Hepatocyte (in vitro differentiated cells): ENCODE measurements at regions not wholly inside any gene's neighbourhood (a gene's known extent, or its start where the extent isn't known, plus 50 kb on each side); places are given as distances from the start of the nearest gene placed in this dataset.

Experiments
- DNase-seq: peaks from one replicate; pipeline ENCODE4 v3.0.0-alpha.2; 2016; ENCODE audit warnings: low spot score
- H2AFZ ChIP-seq: fragments of 200-600 bp; sonication (generic); 2 replicates; pipeline ENCODE4 v1.6.0; 2016; ENCODE audit warnings: antibody characterized with exemption, mild to moderate bottlenecking
- H3K27ac ChIP-seq: fragments of 200-600 bp; sonication (generic); 2 replicates; pipeline ENCODE4 v1.5.1; 2016; ENCODE audit warnings: mild to moderate bottlenecking
- H3K27me3 ChIP-seq: fragments of 200-600 bp; sonication (generic); 2 replicates; pipeline ENCODE4 v1.6.1; 2016
- H3K36me3 ChIP-seq: fragments of 200-600 bp; sonication (generic); replicated peaks from 2 replicates; pipeline ENCODE4 v1.5.1; 2016; ENCODE audit warnings: low read depth; ENCODE audit not compliant: insufficient read depth
- H3K4me1 ChIP-seq: fragments of 200-600 bp; sonication (generic); 2 replicates; pipeline ENCODE4 v1.5.1; 2016; ENCODE audit warnings: mild to moderate bottlenecking, moderate library complexity; ENCODE audit not compliant: insufficient read depth
- H3K4me2 ChIP-seq: fragments of 200-600 bp; sonication (generic); 2 replicates; pipeline ENCODE4 v1.6.0; 2016
- H3K4me3 ChIP-seq: fragments of 200-600 bp; sonication (generic); 2 replicates; pipeline ENCODE4 v1.5.1; 2016; ENCODE audit warnings: mild to moderate bottlenecking
- H3K79me2 ChIP-seq: fragments of 200-600 bp; sonication (generic); 2 replicates; pipeline ENCODE4 v1.6.0; 2017; ENCODE audit warnings: mild to moderate bottlenecking
- H3K9me2 ChIP-seq: fragments of 200-600 bp; sonication (generic); replicated peaks from 2 replicates; pipeline ENCODE4 v1.6.0; 2017; ENCODE audit warnings: mild to moderate bottlenecking; ENCODE audit not compliant: insufficient read depth
- H3K9me3 ChIP-seq: fragments of 200-600 bp; sonication (generic); 2 replicates; pipeline ENCODE4 v1.5.1; 2016; ENCODE audit warnings: low read depth, mild to moderate bottlenecking
- H4K20me1 ChIP-seq: fragments of 200-600 bp; sonication (generic); 2 replicates; pipeline ENCODE4 v1.6.0; 2016; ENCODE audit warnings: mild to moderate bottlenecking; ENCODE audit not compliant: insufficient read depth, poor library complexity, severe bottlenecking
- CTCF ChIP-seq: fragments of 200-600 bp; sonication (generic); IDR thresholded peaks from 2 replicates; pipeline ENCODE4 v1.5.1; 2016; ENCODE audit warnings: antibody characterized with exemption, mild to moderate bottlenecking; ENCODE audit not compliant: poor library complexity
- EZH2 ChIP-seq: fragments of 200-600 bp; sonication (generic); IDR thresholded peaks from 2 replicates; pipeline ENCODE4 v1.6.1; 2016; ENCODE audit warnings: antibody characterized with exemption, mild to moderate bottlenecking, borderline replicate concordance
- EZH2phosphoT487 ChIP-seq: fragments of 200-600 bp; sonication (generic); IDR thresholded peaks from one replicate; pipeline ENCODE4 v1.6.1; 2018; ENCODE audit warnings: antibody characterized with exemption, mild to moderate bottlenecking, low read depth, moderate library complexity; ENCODE audit not compliant: unreplicated experiment, severe bottlenecking
- WGBS: methylation state at CpG from one replicate; pipeline ENCODE4 v1.1.6; 2016; ENCODE audit warnings: low lambda C conversion rate; ENCODE audit errors: missing lambda C conversion rate; 5-methylcytosine and 5-hydroxymethylcytosine counted together

GRCh38 chr6:87806635-87807034, 104.6 kb upstream of the AKIRIN2 start:
- H3K4me2 ChIP-seq: no peak overlapping the region
- H3K4me3 ChIP-seq: no peak overlapping the region
- WGBS: 55% methylated on average over 4 of the region's 4 CpGs
- DNase-seq: no peak
- H3K36me3 ChIP-seq: no peaks in the 10 kb centered on the region
- H3K27me3 ChIP-seq: no peaks in the 10 kb centered on the region
- no peak for TF ChIP-seq CTCF
- TF ChIP-seq EZH2: no peak
- TF ChIP-seq EZH2phosphoT487: no peak
- H2AFZ ChIP-seq: no peak overlapping the region
- no peak overlapping the region for H3K27ac ChIP-seq
- no peaks in the 10 kb centered on the region for H3K9me2 ChIP-seq
- no peaks in the 10 kb centered on the region for H3K9me3 ChIP-seq
- H3K4me1 ChIP-seq: no peaks in the 10 kb centered on the region
- no peaks in the 10 kb centered on the region for H3K79me2 ChIP-seq
- no peaks in the 10 kb centered on the region for H4K20me1 ChIP-seq

GRCh38 chr6:87806099-87806498, 104.1 kb upstream of the AKIRIN2 start:
- H2AFZ ChIP-seq: no peak overlapping the region

GRCh38 chr6:87803791-87804190, 101.8 kb upstream of the AKIRIN2 start:
- H3K9me3 ChIP-seq: no peaks in the 10 kb centered on the region
- WGBS: 82% methylated on average over 3 of the region's 3 CpGs
- DNase-seq: no peak
- no peaks in the 10 kb centered on the region for H3K27me3 ChIP-seq
- H4K20me1 ChIP-seq: no peaks in the 10 kb centered on the region
- no peaks in the 10 kb centered on the region for H3K79me2 ChIP-seq
- TF ChIP-seq EZH2 (no peak), CTCF (no peak), EZH2phosphoT487 (no peak)
- H3K4me3 ChIP-seq: no peak overlapping the region
- H2AFZ ChIP-seq: no peak overlapping the region
- H3K27ac ChIP-seq: no peak overlapping the region
- H3K36me3 ChIP-seq: no peaks in the 10 kb centered on the region
- H3K4me1 ChIP-seq: no peaks in the 10 kb centered on the region
- no peak overlapping the region for H3K4me2 ChIP-seq
- no peaks in the 10 kb centered on the region for H3K9me2 ChIP-seq

More at GRCh38 chr6:87806099-87806498, 104.1 kb upstream of the AKIRIN2 start:
- Histone ChIP-seq H3K27me3 (no peaks in the 10 kb centered on the region), H3K4me1 (no peaks in the 10 kb centered on the region), H3K4me3 (no peak overlapping the region), H3K4me2 (no peak overlapping the region), H3K79me2 (no peaks in the 10 kb centered on the region), H4K20me1 (no peaks in the 10 kb centered on the region), H3K27ac (no peak overlapping the region), H3K36me3 (no peaks in the 10 kb centered on the region), H3K9me2 (no peaks in the 10 kb centered on the region), H3K9me3 (no peaks in the 10 kb centered on the region)
- WGBS: 91% methylated on average over 1 of the region's 1 CpG
- TF ChIP-seq CTCF (no peak), EZH2 (no peak), EZH2phosphoT487 (no peak)
- no peak for DNase-seq

- Histone ChIP-seq H3K9me3 (no peaks in the 10 kb centered on the region), H3K4me3 (no peak overlapping the region), H3K27ac (peak overlapping the region; percentile 21), H4K20me1 (no peaks in the 10 kb centered on the region), H3K9me2 (no peaks in the 10 kb centered on the region), H3K4me2 (no peak overlapping the region), H3K27me3 (no peaks in the 10 kb centered on the region), H2AFZ (no peak overlapping the region), H3K79me2 (no peaks in the 10 kb centered on the region), H3K4me1 (no peaks in the 10 kb centered on the region), H3K36me3 (no peaks in the 10 kb centered on the region)
- WGBS: 86% methylated on average over 6 of the region's 6 CpGs
- DNase-seq: no peak
- TF ChIP-seq EZH2 (no peak), CTCF (no peak), EZH2phosphoT487 (no peak)
These were observed 97.6 kb upstream of the AKIRIN2 start for GRCh38 chr6:87799651-87800050.
